ENCODE measurements at regions not wholly inside any gene's neighbourhood (a gene's known extent, or its start where the extent isn't known, plus 50 kb on each side); places are given as distances from the start of the nearest gene placed in this dataset.

- TF ChIP-seq ZNF263 (CRISPR knock-in tag; IDR thresholded peaks at IDR 0.05; ENCODE audit: low read depth) (no peak), ZNF532 (CRISPR knock-in tag; IDR thresholded peaks at IDR 0.05; ENCODE audit: borderline replicate concordance) (no peak), NR3C1 (CRISPR knock-in tag; conservative IDR thresholded peaks at IDR 0.05; ENCODE audit: low read depth) (no peak), PREB (CRISPR knock-in tag; IDR thresholded peaks at IDR 0.05; ENCODE audit: borderline replicate concordance) (no peak)
Observed at GRCh38 chr20:8964959-8965562, 103.8 kb upstream of the PLCB4 start (continued).

DNA sequence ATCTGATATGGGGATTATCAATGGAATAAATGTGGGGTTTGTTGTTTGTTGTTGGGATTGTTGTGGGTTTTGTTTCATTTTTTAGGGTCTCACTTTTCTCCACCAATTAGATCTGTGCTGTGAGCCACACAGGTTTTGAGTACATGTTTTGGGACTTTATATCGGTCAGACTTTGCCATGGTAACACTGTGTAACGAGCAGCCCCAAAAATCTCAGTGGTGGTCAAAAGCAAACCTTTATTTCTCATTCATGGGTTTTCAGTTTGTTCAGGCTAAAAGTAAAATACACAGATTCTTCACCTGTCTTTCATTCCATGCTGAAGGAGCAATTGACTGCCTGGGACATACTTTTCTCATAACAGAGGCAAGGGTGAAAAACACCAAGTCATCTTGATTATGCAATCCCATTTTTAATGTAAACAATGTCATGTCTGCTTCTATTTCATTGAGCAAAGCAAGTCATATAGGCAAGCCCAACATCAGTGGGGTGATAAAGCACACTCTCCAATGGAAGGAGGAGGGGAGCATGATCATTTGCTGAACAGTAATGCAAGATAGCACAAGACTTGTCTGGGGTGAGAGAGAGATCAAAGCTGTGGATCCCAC, 101.1 kb upstream of the PLCB4 start:
- Mint-ChIP-seq H3K27ac (no peak overlapping the region), H3K27me3 (ENCODE audit: low read depth) (no peaks in the 10 kb centered on the region), H3K9me3 (peaks cover 23% of the 10 kb centered on the region), H3K4me1 (no peaks in the 10 kb centered on the region), H3K4me3 (no peak overlapping the region), H3K36me3 (peaks cover 10% of the 10 kb centered on the region)
- no peak for ATAC-seq
- DNase-seq (ENCODE audit: low spot score) = no peak
- no peak for TF ChIP-seq ZNF232 (CRISPR knock-in tag; IDR thresholded peaks at IDR 0.05)
- no peak for TF ChIP-seq E2F5 (CRISPR knock-in tag; IDR thresholded peaks at IDR 0.05)
- CTCF ChIA-PET = no interaction called here
- POLR2A ChIA-PET = no interaction called here

GRCh38 chr20:8969146-8969583, 99.7 kb upstream of the PLCB4 start:
- POLR2A ChIA-PET = no interaction called here
- no peak overlapping the region for H3K27ac Mint-ChIP-seq
- H3K4me1 Mint-ChIP-seq = peaks cover 12% of the 10 kb centered on the region
- H3K4me3 Mint-ChIP-seq = no peak overlapping the region
- peaks cover 10% of the 10 kb centered on the region for H3K36me3 Mint-ChIP-seq
- H3K9me3 Mint-ChIP-seq = peaks cover 26% of the 10 kb centered on the region
- no peak for ATAC-seq
- no peaks in the 10 kb centered on the region for H3K27me3 Mint-ChIP-seq (ENCODE audit: low read depth)
- CTCF ChIA-PET = interaction anchor here (1.4 kb wide), 1 partner anchor 115 kb away, joined by 3 read pairs; no protein-coding TSS in a partner anchor
- no peak for DNase-seq (ENCODE audit: low spot score)
- TF ChIP-seq ESRRA (CRISPR knock-in tag; IDR thresholded peaks at IDR 0.05; ENCODE audit: borderline replicate concordance) (no peak), JAZF1 (CRISPR knock-in tag; IDR thresholded peaks at IDR 0.05) (no peak), NR2C2 (CRISPR knock-in tag; IDR thresholded peaks at IDR 0.05) (no peak), FOXP4 (CRISPR knock-in tag; IDR thresholded peaks at IDR 0.05) (no peak), CTCF (IDR thresholded peaks at IDR 0.05) (no peak), ELF4 (CRISPR knock-in tag; IDR thresholded peaks at IDR 0.05; ENCODE audit: low read depth) (no peak), ATF3 (CRISPR knock-in tag; conservative IDR thresholded peaks at IDR 0.05) (no peak), STAT6 (CRISPR knock-in tag; conservative IDR thresholded peaks at IDR 0.05; ENCODE audit: low read depth) (no peak), IRF2 (CRISPR knock-in tag; IDR thresholded peaks at IDR 0.05; ENCODE audit: borderline replicate concordance, low read depth) (no peak), ZNF396 (CRISPR knock-in tag; IDR thresholded peaks at IDR 0.05; ENCODE audit: borderline replicate concordance) (no peak)
- TF ChIP-seq, protein P1, sequence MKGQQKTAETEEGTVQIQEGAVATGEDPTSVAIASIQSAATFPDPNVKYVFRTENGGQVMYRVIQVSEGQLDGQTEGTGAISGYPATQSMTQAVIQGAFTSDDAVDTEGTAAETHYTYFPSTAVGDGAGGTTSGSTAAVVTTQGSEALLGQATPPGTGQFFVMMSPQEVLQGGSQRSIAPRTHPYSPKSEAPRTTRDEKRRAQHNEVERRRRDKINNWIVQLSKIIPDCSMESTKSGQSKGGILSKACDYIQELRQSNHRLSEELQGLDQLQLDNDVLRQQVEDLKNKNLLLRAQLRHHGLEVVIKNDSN (CRISPR knock-in tag; IDR thresholded peaks at IDR 0.05) = no peak

All from WTC11 (cell line).